ENCODE measurements at regions not wholly inside any gene's neighbourhood (a gene's known extent, or its start where the extent isn't known, plus 50 kb on each side); places are given as distances from the start of the nearest gene placed in this dataset.

- no peak overlapping the region for H3K4me3 ChIP-seq (replicated peaks; ENCODE audit: low read depth, low read length)
- no peak for DNase-seq (ENCODE audit: low read depth)
- no peak for TF ChIP-seq CTCF (IDR thresholded peaks at IDR 0.05; ENCODE audit: low read length, missing control alignments)
These were observed 872.1 kb upstream of the PCDH10 start for GRCh38 chr4:132276989-132277388.

- no peak for DNase-seq (ENCODE audit: low read depth)
- no peak overlapping the region for H3K4me3 ChIP-seq (replicated peaks; ENCODE audit: low read depth, low read length)
- no peak for TF ChIP-seq CTCF (IDR thresholded peaks at IDR 0.05; ENCODE audit: low read length, missing control alignments)
These were observed 867.4 kb upstream of the PCDH10 start for GRCh38 chr4:132281733-132282132.

GRCh38 chr4:132284910-132285426, 864.1 kb upstream of the PCDH10 start:
- no peak for TF ChIP-seq CTCF (IDR thresholded peaks at IDR 0.05; ENCODE audit: low read length, missing control alignments)
- no peak for DNase-seq (ENCODE audit: low read depth)
- H3K4me3 ChIP-seq (replicated peaks; ENCODE audit: low read depth, low read length) = no peak overlapping the region

- peak; percentile 31 for DNase-seq (ENCODE audit: low read depth)
- H3K4me3 ChIP-seq (replicated peaks; ENCODE audit: low read depth, low read length) = no peak overlapping the region
- no peak for TF ChIP-seq CTCF (IDR thresholded peaks at IDR 0.05; ENCODE audit: low read length, missing control alignments)
These were observed 851.7 kb upstream of the PCDH10 start for GRCh38 chr4:132297346-132297745.

- no peak for DNase-seq (ENCODE audit: low read depth)
- no peak overlapping the region for H3K4me3 ChIP-seq (replicated peaks; ENCODE audit: low read depth, low read length)
- no peak for TF ChIP-seq CTCF (IDR thresholded peaks at IDR 0.05; ENCODE audit: low read length, missing control alignments)
These were observed 849.3 kb upstream of the PCDH10 start for GRCh38 chr4:132299841-132300240.

- no peak for TF ChIP-seq CTCF (IDR thresholded peaks at IDR 0.05; ENCODE audit: low read length, missing control alignments)
- DNase-seq (ENCODE audit: low read depth) = no peak
- H3K4me3 ChIP-seq (replicated peaks; ENCODE audit: low read depth, low read length) = no peak overlapping the region
These were observed 836.6 kb upstream of the PCDH10 start for GRCh38 chr4:132312521-132312920.

- no peak overlapping the region for H3K4me3 ChIP-seq (replicated peaks; ENCODE audit: low read depth, low read length)
- TF ChIP-seq CTCF (IDR thresholded peaks at IDR 0.05; ENCODE audit: low read length, missing control alignments) = no peak
- DNase-seq (ENCODE audit: low read depth) = no peak
These were observed 835.2 kb upstream of the PCDH10 start for GRCh38 chr4:132313852-132314251.
